Thoracic aorta (tissue), 2 donors: ENCODE measurements at regions not wholly inside any gene's neighbourhood (a gene's known extent, or its start where the extent isn't known, plus 50 kb on each side); places are given as distances from the start of the nearest gene placed in this dataset.
A peak's percentile ranks its signal among the peaks of the same experiment; 100 is the strongest.

Source experiments
- ATAC-seq: fragments of 150-250 bp; one replicate; pipeline ENCODE4 v1.8.0; 2017; ENCODE audit warnings: low read depth; ENCODE audit not compliant: insufficient number of reproducible peaks, low FRiP score
- DNase-seq: peaks from one replicate; pipeline ENCODE4 v3.0.0-alpha.2; 2020; ENCODE audit warnings: low spot score
- H3K27ac ChIP-seq, 2 donors: fragments of 200-600 bp; sonication (generic); 1 replicate in 1 of 2; 2 replicates in 1 of 2; pipeline ENCODE4 v1.5.1; 2016; ENCODE audit warnings: mild to moderate bottlenecking in 2 of 2, moderate library complexity in 2 of 2
- H3K27me3 ChIP-seq: fragments of 200-600 bp; sonication (generic); replicated peaks from 2 replicates; pipeline ENCODE4 v1.6.0; 2016; ENCODE audit warnings: mild to moderate bottlenecking; ENCODE audit not compliant: insufficient read depth
- H3K36me3 ChIP-seq: fragments of 200-600 bp; sonication (generic); one replicate; pipeline ENCODE4 v1.5.1; 2016
- H3K4me1 ChIP-seq, 2 donors: fragments of 200-600 bp; sonication (generic); 1 replicate in 1 of 2; 2 replicates in 1 of 2; pipeline versions ENCODE4 v1.5.1 to v1.6.0; 2016; ENCODE audit warnings: low read depth in 2 of 2, mild to moderate bottlenecking in 1 of 2; ENCODE audit not compliant: control insufficient read depth in 1 of 2
- H3K4me3 ChIP-seq: fragments of 200-600 bp; sonication (generic); 2 replicates; pipeline ENCODE4 v1.5.1; 2016; ENCODE audit warnings: mild to moderate bottlenecking
- H3K9me3 ChIP-seq: fragments of 200-600 bp; sonication (generic); 2 replicates; pipeline ENCODE4 v1.5.1; 2016
- TF ChIP-seq, protein P1 (sequence below): fragments of 200-600 bp; sonication (generic); IDR thresholded peaks from one replicate; pipeline ENCODE4 v1.5.1; 2019; ENCODE audit warnings: antibody characterized with exemption

DNA sequence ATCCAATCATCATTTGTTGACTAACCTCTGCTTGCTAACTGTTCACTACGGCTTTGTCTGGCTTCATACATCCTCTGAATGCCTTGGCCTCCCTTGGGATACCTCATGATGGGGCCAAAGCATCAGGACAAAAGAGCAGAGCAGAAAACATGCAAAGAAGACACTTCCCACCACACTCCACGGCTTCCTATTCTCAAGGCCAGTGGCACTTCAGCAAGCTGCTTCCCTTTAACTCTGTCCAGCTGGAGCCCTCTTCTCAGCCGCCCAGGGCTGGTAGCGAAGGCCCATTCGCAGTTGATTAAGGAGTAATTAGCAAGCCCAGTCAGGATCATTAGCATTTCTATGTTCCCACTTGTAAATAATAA, 224.3 kb upstream of the FGGY start:
- TF ChIP-seq, protein P1, sequence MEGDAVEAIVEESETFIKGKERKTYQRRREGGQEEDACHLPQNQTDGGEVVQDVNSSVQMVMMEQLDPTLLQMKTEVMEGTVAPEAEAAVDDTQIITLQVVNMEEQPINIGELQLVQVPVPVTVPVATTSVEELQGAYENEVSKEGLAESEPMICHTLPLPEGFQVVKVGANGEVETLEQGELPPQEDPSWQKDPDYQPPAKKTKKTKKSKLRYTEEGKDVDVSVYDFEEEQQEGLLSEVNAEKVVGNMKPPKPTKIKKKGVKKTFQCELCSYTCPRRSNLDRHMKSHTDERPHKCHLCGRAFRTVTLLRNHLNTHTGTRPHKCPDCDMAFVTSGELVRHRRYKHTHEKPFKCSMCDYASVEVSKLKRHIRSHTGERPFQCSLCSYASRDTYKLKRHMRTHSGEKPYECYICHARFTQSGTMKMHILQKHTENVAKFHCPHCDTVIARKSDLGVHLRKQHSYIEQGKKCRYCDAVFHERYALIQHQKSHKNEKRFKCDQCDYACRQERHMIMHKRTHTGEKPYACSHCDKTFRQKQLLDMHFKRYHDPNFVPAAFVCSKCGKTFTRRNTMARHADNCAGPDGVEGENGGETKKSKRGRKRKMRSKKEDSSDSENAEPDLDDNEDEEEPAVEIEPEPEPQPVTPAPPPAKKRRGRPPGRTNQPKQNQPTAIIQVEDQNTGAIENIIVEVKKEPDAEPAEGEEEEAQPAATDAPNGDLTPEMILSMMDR = no peak
- Histone ChIP-seq H3K4me3 (no peak overlapping the region), H3K9me3 (no peaks in the 10 kb centered on the region), H3K27me3 (no peaks in the 10 kb centered on the region), H3K36me3 (no peaks in the 10 kb centered on the region), H3K4me1 (no peaks in the 10 kb centered on the region), H3K27ac (no peak overlapping the region)
- ATAC-seq (no peak), DNase-seq (no peak)

DNA sequence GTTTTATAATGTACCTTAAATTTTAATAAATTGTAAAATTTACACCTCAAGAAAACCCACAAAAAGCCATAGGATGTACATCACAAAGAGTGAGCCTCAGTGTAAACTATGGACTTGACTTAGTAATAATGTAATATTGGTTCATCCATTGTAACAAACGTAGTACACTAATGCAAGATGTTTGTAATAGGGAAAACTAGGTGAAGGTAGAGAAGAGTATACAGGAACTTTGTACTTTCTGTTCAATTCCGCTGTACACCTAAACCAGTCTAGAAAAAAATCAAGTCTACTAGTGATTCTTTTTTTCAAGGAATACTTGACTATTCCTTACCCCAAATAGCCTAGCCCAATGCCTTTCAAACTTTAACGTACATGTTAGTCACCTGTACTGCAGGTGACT, 222.3 kb upstream of the FGGY start:
- H3K4me3 ChIP-seq = no peak overlapping the region
- H3K36me3 ChIP-seq = no peaks in the 10 kb centered on the region
- H3K9me3 ChIP-seq = no peaks in the 10 kb centered on the region
- no peaks in the 10 kb centered on the region for H3K4me1 ChIP-seq
- TF ChIP-seq, protein P1 = no peak
- no peaks in the 10 kb centered on the region for H3K27me3 ChIP-seq
- no peak overlapping the region for H3K27ac ChIP-seq
- DNase-seq (no peak), ATAC-seq (no peak)

GRCh38 chr1:59075021-59075420, 221.9 kb upstream of the FGGY start:
- TF ChIP-seq, protein P1 = no peak

DNA sequence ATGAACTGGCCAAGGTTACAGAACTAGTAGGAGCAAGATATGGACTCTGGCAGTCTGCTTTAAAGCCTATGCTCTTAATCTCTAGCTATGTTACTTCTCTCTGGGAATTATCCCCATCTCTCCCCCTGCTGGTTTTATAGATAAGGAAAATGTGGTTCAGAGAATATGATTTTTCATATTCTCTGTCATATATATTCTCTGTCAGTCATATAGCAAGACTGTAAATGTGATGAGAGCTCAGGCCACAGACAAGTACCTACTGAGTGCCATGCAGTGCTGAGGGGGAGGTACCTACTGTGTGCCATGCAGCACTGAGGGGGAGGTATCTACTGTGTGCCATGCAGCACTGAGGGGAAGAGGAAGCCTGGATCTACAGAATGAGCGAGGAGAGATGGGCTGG, 220.3 kb upstream of the FGGY start:
- no peak for DNase-seq
- ATAC-seq = no peak

More at GRCh38 chr1:59075021-59075420, 221.9 kb upstream of the FGGY start:
- DNase-seq = no peak
- ATAC-seq = no peak
- Histone ChIP-seq H3K27ac (no peak overlapping the region), H3K27me3 (no peaks in the 10 kb centered on the region), H3K36me3 (no peaks in the 10 kb centered on the region), H3K4me3 (no peak overlapping the region), H3K4me1 (no peaks in the 10 kb centered on the region), H3K9me3 (no peaks in the 10 kb centered on the region)

DNA sequence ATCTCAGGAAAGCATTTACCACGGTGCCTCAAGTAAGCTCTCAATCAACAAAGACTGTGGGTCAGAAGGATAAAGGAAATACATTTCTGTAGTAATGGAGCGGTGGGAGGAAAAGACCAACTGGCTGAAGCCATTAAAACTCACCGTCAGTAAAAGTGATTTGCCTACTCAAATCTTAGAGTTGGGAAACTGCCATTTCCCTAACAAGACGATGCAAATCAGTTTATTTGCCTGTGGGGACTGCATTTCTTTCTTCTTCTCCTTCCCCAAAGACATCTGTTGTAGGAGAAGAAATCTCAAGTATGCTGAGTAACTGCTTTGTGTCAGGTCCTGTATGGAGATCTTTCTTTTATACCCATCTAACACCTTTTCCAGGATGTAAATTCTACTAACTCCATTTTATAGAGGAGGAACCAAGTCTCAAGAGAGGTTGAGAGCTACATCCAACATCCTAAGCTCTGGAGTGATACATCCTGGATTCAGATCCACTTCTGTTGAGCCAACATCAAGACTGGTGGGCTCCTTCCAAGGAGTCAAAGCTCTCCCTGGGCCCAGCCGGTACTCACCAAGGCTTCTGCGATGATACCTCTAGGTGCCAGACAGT, 219.3 kb upstream of the FGGY start:
- ATAC-seq = no peak

More for the DNA sequence above, 220.3 kb upstream of the FGGY start:
- H3K4me3 ChIP-seq = no peak overlapping the region
- no peaks in the 10 kb centered on the region for H3K9me3 ChIP-seq
- no peak overlapping the region for H3K27ac ChIP-seq
- H3K4me1 ChIP-seq = no peaks in the 10 kb centered on the region
- TF ChIP-seq, protein P1 = peak; percentile 35
- no peaks in the 10 kb centered on the region for H3K27me3 ChIP-seq
- no peaks in the 10 kb centered on the region for H3K36me3 ChIP-seq

More for the DNA sequence above, 219.3 kb upstream of the FGGY start:
- Histone ChIP-seq H3K4me1 (no peaks in the 10 kb centered on the region), H3K9me3 (no peaks in the 10 kb centered on the region), H3K4me3 (no peak overlapping the region), H3K27me3 (no peaks in the 10 kb centered on the region), H3K27ac (no peak overlapping the region), H3K36me3 (no peaks in the 10 kb centered on the region)
- TF ChIP-seq, protein P1 = no peak
- no peak for DNase-seq
